GM12872 (cell line): ENCODE measurements at regions not wholly inside any gene's neighbourhood (a gene's known extent, or its start where the extent isn't known, plus 50 kb on each side); places are given as distances from the start of the nearest gene placed in this dataset.

ENCODE experiments used
- CTCF ChIP-seq: IDR thresholded peaks from 3 replicates; pipeline ENCODE4 v1.5.1; 2011; ENCODE audit warnings: low read depth, mild to moderate bottlenecking, low read length, moderate library complexity; ENCODE audit not compliant: insufficient read depth

- TF ChIP-seq CTCF: no peak
These were observed 123.2 kb upstream of the ANKFN1 start for GRCh38 chr17:56030009-56030624.

- no peak for TF ChIP-seq CTCF
These were observed 121.6 kb upstream of the ANKFN1 start for GRCh38 chr17:56031636-56032035.

- TF ChIP-seq CTCF: no peak
These were observed 119.1 kb upstream of the ANKFN1 start for GRCh38 chr17:56034197-56034635.

- TF ChIP-seq CTCF: no peak
These were observed 115.1 kb upstream of the ANKFN1 start for GRCh38 chr17:56038131-56038530.

GRCh38 chr17:56045872-56046271 lies 107.4 kb upstream of the ANKFN1 start:
- TF ChIP-seq CTCF: no peak

- TF ChIP-seq CTCF: no peak
These were observed 105.9 kb upstream of the ANKFN1 start for GRCh38 chr17:56047331-56047730.

- TF ChIP-seq CTCF: no peak
These were observed 95.4 kb upstream of the ANKFN1 start for GRCh38 chr17:56057869-56058268.
